GM23248 (cell line): ENCODE measurements at regions not wholly inside any gene's neighbourhood (a gene's known extent, or its start where the extent isn't known, plus 50 kb on each side); places are given as distances from the start of the nearest gene placed in this dataset.

Source experiments
- EZH2 ChIP-seq: fragments of 200-600 bp; sonication (generic); IDR thresholded peaks from 2 replicates; pipeline ENCODE4 v1.6.1; 2018; ENCODE audit warnings: antibody characterized with exemption, mild to moderate bottlenecking; ENCODE audit not compliant: insufficient read depth, poor library complexity, severe bottlenecking
- EZH2phosphoT487 ChIP-seq: fragments of 200-600 bp; sonication (generic); IDR thresholded peaks from 2 replicates; pipeline ENCODE4 v1.6.1; 2018; ENCODE audit warnings: antibody characterized with exemption, moderate library complexity, mild to moderate bottlenecking, low read depth; ENCODE audit not compliant: insufficient read depth

DNA sequence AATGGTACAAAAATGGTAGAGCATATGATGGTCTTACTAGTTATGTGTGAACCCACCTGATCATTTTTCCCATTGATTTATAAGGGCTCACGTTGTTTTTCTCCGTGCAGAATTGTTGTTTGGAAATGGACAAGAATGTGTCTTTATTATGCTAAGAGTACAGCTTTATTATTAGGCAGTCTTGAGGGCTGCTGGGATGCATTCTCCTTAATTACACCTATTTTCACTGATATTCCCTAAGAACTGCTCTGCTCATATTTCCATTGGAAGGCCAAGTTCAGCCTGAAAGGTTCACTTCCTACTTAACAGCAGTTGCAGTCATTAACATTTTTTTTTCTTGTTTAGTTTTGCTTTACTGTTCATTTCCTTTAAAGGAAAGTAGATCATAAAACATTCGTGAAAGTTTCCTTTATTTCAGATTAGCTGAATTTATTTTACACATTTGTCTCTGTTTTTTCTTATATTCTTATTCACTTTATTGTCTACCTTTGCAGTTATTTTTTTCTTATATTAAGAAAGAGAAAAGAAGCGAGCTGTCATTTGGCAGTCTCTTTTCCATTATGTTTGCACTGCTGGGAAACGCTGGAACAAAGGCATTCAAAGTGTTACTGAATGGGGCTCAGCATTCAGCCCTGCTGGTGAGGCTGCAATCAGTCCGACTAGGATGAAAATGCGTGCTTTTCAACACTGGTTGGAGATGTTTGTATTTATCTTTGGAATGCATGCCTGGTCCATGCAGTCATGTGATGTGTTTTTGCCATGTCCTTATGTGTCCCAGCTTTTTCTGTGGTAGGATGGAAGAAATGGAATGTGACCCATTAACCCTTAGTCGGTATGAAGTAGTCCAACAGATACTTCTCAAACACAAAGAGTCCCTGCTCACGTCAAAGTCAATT lies 602.7 kb upstream of the ZNF608 start:
- TF ChIP-seq EZH2: no peak
- TF ChIP-seq EZH2phosphoT487: no peak
